Activated CD4-positive, alpha-beta memory T cell treated with anti-CD3 and anti-CD28 coated beads for 36 hours (primary cell): ENCODE measurements at regions not wholly inside any gene's neighbourhood (a gene's known extent, or its start where the extent isn't known, plus 50 kb on each side); places are given as distances from the start of the nearest gene placed in this dataset.

Source experiments
- CTCF ChIA-PET: fragments of 350-600 bp; sonication (Branson Sonifier 250); formaldehyde crosslinking; loops from one replicate; lab custom pipeline; 2021; ENCODE audit warnings: antibody characterized with exemption, inconsistent platforms; lab: Charles Lee
- POLR2A ChIA-PET: fragments of 350-600 bp; sonication (Branson Sonifier 250); formaldehyde crosslinking; loops from one replicate; lab custom pipeline; 2021; ENCODE audit warnings: antibody characterized with exemption; lab: Charles Lee
- DNase-seq: peaks from one replicate; pipeline ENCODE4 v3.0.0-alpha.2; 2020
- H3K27ac Mint-ChIP-seq: one replicate; pipeline ENCODE4 v1.8.0; 2021; ENCODE audit warnings: mixed read lengths
- H3K27me3 Mint-ChIP-seq: one replicate; pipeline ENCODE4 v1.8.0; 2021; ENCODE audit warnings: mixed read lengths
- H3K36me3 Mint-ChIP-seq: one replicate; pipeline ENCODE4 v1.8.0; 2021; ENCODE audit warnings: mixed read lengths
- H3K4me1 Mint-ChIP-seq: one replicate; pipeline ENCODE4 v1.8.0; 2021; ENCODE audit warnings: low read depth, mixed read lengths
- H3K4me3 Mint-ChIP-seq: one replicate; pipeline ENCODE4 v1.8.0; 2021; ENCODE audit warnings: mild to moderate bottlenecking, mixed read lengths
- H3K9me3 Mint-ChIP-seq: one replicate; pipeline ENCODE4 v1.8.0; 2021; ENCODE audit warnings: mixed read lengths
- intact Hi-C: fragments of 100-400 bp; cut with micrococcal nuclease; formaldehyde crosslinking; loops from one replicate; pipeline ENCODE4 v1.15.1; 2023

GRCh38 chr15:95279277-95280019 lies 1048.1 kb downstream of the MCTP2 start:
- ChIA-PET POLR2A (no interaction called here), CTCF (interaction anchor here (1.5 kb wide), 1 partner anchor 10 kb away, joined by 3 read pairs; no protein-coding TSS in a partner anchor)
- intact Hi-C loops: no loop called here
- Mint-ChIP-seq H3K4me3 (no peak overlapping the region), H3K27ac (no peak overlapping the region), H3K27me3 (no peaks in the 10 kb centered on the region), H3K9me3 (no peaks in the 10 kb centered on the region), H3K4me1 (peaks cover under 1% of the 10 kb centered on the region), H3K36me3 (no peaks in the 10 kb centered on the region)
- no peak for DNase-seq

GRCh38 chr15:95280711-95281110 lies 1049.3 kb downstream of the MCTP2 start:
- DNase-seq: no peak
- ChIA-PET CTCF (no interaction called here), POLR2A (no interaction called here)
- Mint-ChIP-seq H3K27ac (no peak overlapping the region), H3K9me3 (no peaks in the 10 kb centered on the region), H3K4me3 (no peak overlapping the region), H3K36me3 (no peaks in the 10 kb centered on the region), H3K27me3 (no peaks in the 10 kb centered on the region), H3K4me1 (peaks cover 10% of the 10 kb centered on the region)
- intact Hi-C loops: no loop called here

GRCh38 chr15:95281470-95281869 lies 1049.0 kb upstream of the NR2F2 start:
- Mint-ChIP-seq H3K27ac (no peak overlapping the region), H3K4me1 (peaks cover 10% of the 10 kb centered on the region), H3K36me3 (no peaks in the 10 kb centered on the region), H3K4me3 (no peak overlapping the region), H3K9me3 (no peaks in the 10 kb centered on the region), H3K27me3 (no peaks in the 10 kb centered on the region)
- ChIA-PET POLR2A (no interaction called here), CTCF (no interaction called here)
- intact Hi-C loops: no loop called here
- DNase-seq: no peak

GRCh38 chr15:95284492-95284891 lies 1046.0 kb upstream of the NR2F2 start:
- ChIA-PET POLR2A (no interaction called here), CTCF (no interaction called here)
- H3K4me3 Mint-ChIP-seq: no peak overlapping the region
- DNase-seq: no peak
- intact Hi-C loops: no loop called here
- peaks cover 4% of the 10 kb centered on the region for H3K27me3 Mint-ChIP-seq
- peaks cover 10% of the 10 kb centered on the region for H3K4me1 Mint-ChIP-seq
- H3K27ac Mint-ChIP-seq: no peak overlapping the region
- H3K9me3 Mint-ChIP-seq: no peaks in the 10 kb centered on the region
- no peaks in the 10 kb centered on the region for H3K36me3 Mint-ChIP-seq

GRCh38 chr15:95284933-95285421 lies 1045.5 kb upstream of the NR2F2 start:
- no peak for DNase-seq
- no peak overlapping the region for H3K27ac Mint-ChIP-seq

GRCh38 chr15:95286352-95286880 lies 1044.1 kb upstream of the NR2F2 start:
- no peaks in the 10 kb centered on the region for H3K9me3 Mint-ChIP-seq
- intact Hi-C loops: no loop called here
- no peak overlapping the region for H3K27ac Mint-ChIP-seq
- peaks cover 10% of the 10 kb centered on the region for H3K4me1 Mint-ChIP-seq
- CTCF ChIA-PET: interaction anchor here (1.2 kb wide), 1 partner anchor 26 kb away, joined by 3 read pairs; no protein-coding TSS in a partner anchor
- POLR2A ChIA-PET: no interaction called here
- H3K4me3 Mint-ChIP-seq: no peak overlapping the region
- H3K27me3 Mint-ChIP-seq: peaks cover 4% of the 10 kb centered on the region
- DNase-seq: no peak
- no peaks in the 10 kb centered on the region for H3K36me3 Mint-ChIP-seq

More at GRCh38 chr15:95284933-95285421, 1045.5 kb upstream of the NR2F2 start:
- Mint-ChIP-seq H3K27me3 (peaks cover 4% of the 10 kb centered on the region), H3K9me3 (no peaks in the 10 kb centered on the region), H3K4me3 (no peak overlapping the region), H3K4me1 (peaks cover 10% of the 10 kb centered on the region), H3K36me3 (no peaks in the 10 kb centered on the region)
- POLR2A ChIA-PET: no interaction called here
- intact Hi-C loops: no loop called here
- CTCF ChIA-PET: no interaction called here

- no peaks in the 10 kb centered on the region for H3K9me3 Mint-ChIP-seq
- no peak for DNase-seq
- ChIA-PET POLR2A (no interaction called here), CTCF (no interaction called here)
- H3K27ac Mint-ChIP-seq: no peak overlapping the region
- no peak overlapping the region for H3K4me3 Mint-ChIP-seq
- intact Hi-C loops: no loop called here
- H3K4me1 Mint-ChIP-seq: peaks cover 10% of the 10 kb centered on the region
- no peaks in the 10 kb centered on the region for H3K36me3 Mint-ChIP-seq
- peaks cover 6% of the 10 kb centered on the region for H3K27me3 Mint-ChIP-seq
Measured at GRCh38 chr15:95287720-95288103, 1042.8 kb upstream of the NR2F2 start.

GRCh38 chr15:95288626-95289025 lies 1041.9 kb upstream of the NR2F2 start:
- Mint-ChIP-seq H3K9me3 (no peaks in the 10 kb centered on the region), H3K27ac (no peak overlapping the region), H3K36me3 (no peaks in the 10 kb centered on the region), H3K4me1 (peaks cover 10% of the 10 kb centered on the region), H3K4me3 (no peak overlapping the region), H3K27me3 (peaks cover 11% of the 10 kb centered on the region)
- intact Hi-C loops: no loop called here
- ChIA-PET CTCF (interaction anchor here (0.8 kb wide), 2 partner anchors 27 to 618 kb away, joined by 3 read pairs; no protein-coding TSS in a partner anchor), POLR2A (no interaction called here)
- no peak for DNase-seq

GRCh38 chr15:95290176-95290974 lies 1040.1 kb upstream of the NR2F2 start:
- Mint-ChIP-seq H3K36me3 (no peaks in the 10 kb centered on the region), H3K4me3 (no peak overlapping the region), H3K4me1 (peaks cover 2% of the 10 kb centered on the region), H3K27ac (no peak overlapping the region), H3K9me3 (no peaks in the 10 kb centered on the region), H3K27me3 (peaks cover 13% of the 10 kb centered on the region)
- intact Hi-C loops: no loop called here
- no peak for DNase-seq
- CTCF ChIA-PET: interaction anchor here (0.6 to 1.9 kb wide), 6 partner anchors 29 to 709 kb away, joined by 3 to 5 read pairs (median 4); no protein-coding TSS in a partner anchor
- POLR2A ChIA-PET: no interaction called here

- no peaks in the 10 kb centered on the region for H3K36me3 Mint-ChIP-seq
- POLR2A ChIA-PET: interaction anchor here (0.5 kb wide), 1 partner anchor 124 kb away, joined by 3 read pairs; no protein-coding TSS in a partner anchor
- H3K4me3 Mint-ChIP-seq: no peak overlapping the region
- intact Hi-C loops: loop anchor here (1.0 to 2.0 kb wide), 4 partner anchors 33 to 709 kb away; no protein-coding TSS in a partner anchor
- no peak for DNase-seq
- H3K9me3 Mint-ChIP-seq: no peaks in the 10 kb centered on the region
- H3K27me3 Mint-ChIP-seq: peaks cover 17% of the 10 kb centered on the region
- no peaks in the 10 kb centered on the region for H3K4me1 Mint-ChIP-seq
- no peak overlapping the region for H3K27ac Mint-ChIP-seq
- CTCF ChIA-PET: interaction anchor here (0.6 to 1.9 kb wide), 7 partner anchors 9 to 1306 kb away, joined by 3 to 5 read pairs (median 4); no protein-coding TSS in a partner anchor
Measured at GRCh38 chr15:95291898-95292472, 1038.5 kb upstream of the NR2F2 start.

- intact Hi-C loops: loop anchor here (1.0 to 2.0 kb wide), 4 partner anchors 34 to 710 kb away; no protein-coding TSS in a partner anchor
- no peaks in the 10 kb centered on the region for H3K9me3 Mint-ChIP-seq
- H3K27ac Mint-ChIP-seq: no peak overlapping the region
- POLR2A ChIA-PET: no interaction called here
- CTCF ChIA-PET: interaction anchor here (0.6 to 1.6 kb wide), 7 partner anchors 10 to 1305 kb away, joined by 3 to 5 read pairs (median 4); no protein-coding TSS in a partner anchor
- DNase-seq: no peak
- no peaks in the 10 kb centered on the region for H3K36me3 Mint-ChIP-seq
- H3K27me3 Mint-ChIP-seq: peaks cover 17% of the 10 kb centered on the region
- H3K4me3 Mint-ChIP-seq: no peak overlapping the region
- no peaks in the 10 kb centered on the region for H3K4me1 Mint-ChIP-seq
Measured at GRCh38 chr15:95292785-95293450, 1037.6 kb upstream of the NR2F2 start.
